ENCODE measurements at regions not wholly inside any gene's neighbourhood (a gene's known extent, or its start where the extent isn't known, plus 50 kb on each side); places are given as distances from the start of the nearest gene placed in this dataset.
A peak's percentile ranks its signal among the peaks of the same experiment; 100 is the strongest.

DNA sequence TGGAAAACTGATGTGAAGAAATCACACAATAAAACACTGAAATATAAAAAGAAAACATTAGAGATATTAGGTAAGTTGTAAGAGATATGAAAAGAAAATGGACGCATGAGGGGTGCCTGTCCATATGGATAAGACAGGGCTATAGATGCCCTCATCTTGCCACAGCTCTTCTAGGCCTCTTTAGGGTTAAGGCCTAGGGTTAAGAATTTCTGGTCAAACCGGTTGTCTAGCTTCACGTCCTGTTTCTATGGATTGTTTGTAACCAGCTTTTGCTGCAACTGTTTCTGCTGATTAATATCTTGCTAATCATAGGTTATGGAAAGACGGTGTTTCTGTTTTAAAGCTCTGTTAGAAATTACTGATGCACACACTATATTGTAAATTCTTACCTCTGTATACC is 389.9 kb upstream of the CTNND2 start:
- Histone ChIP-seq H3K27ac (ENCODE audit: low read depth in 1 of 2, low read length in 1 of 2) (no peak overlapping the region), H3K36me3 (ENCODE audit: control insufficient read depth in 2 of 2, insufficient read depth in 2 of 2, low read length in 1 of 2) (no peaks in the 10 kb centered on the region), H3K27me3 (ENCODE audit: control insufficient read depth in 2 of 2, insufficient read depth in 1 of 2, low read length in 1 of 2) (no peaks in the 10 kb centered on the region), H3K4me3 (ENCODE audit: low read length in 2 of 2) (no peak overlapping the region), H3K9me3 (ENCODE audit: control insufficient read depth in 2 of 2, insufficient read depth in 1 of 2, low read length in 1 of 2) (no peaks in the 10 kb centered on the region), H3K4me1 (ENCODE audit: control insufficient read depth in 2 of 2, insufficient read depth in 2 of 2, low read length in 2 of 2) (no peaks in the 10 kb centered on the region)
- 94% methylated on average over 4 of the region's 4 CpGs for WGBS
- no peak for DNase-seq (ENCODE audit: low read depth in 6 of 9, low spot score in 9 of 9)

GRCh38 chr5:12292610-12293204 is 388.5 kb upstream of the CTNND2 start:
- 32% methylated on average over 6 of the region's 6 CpGs for WGBS
- no peaks in the 10 kb centered on the region for H3K4me1 ChIP-seq (ENCODE audit: control insufficient read depth in 2 of 2, insufficient read depth in 2 of 2, low read length in 2 of 2)
- H3K27ac ChIP-seq (ENCODE audit: low read depth in 1 of 2, low read length in 1 of 2), result no peak overlapping the region
- DNase-seq (ENCODE audit: low read depth in 6 of 9, low spot score in 9 of 9), result peak in 1 of 9 donors; percentile 4
- no peaks in the 10 kb centered on the region for H3K9me3 ChIP-seq (ENCODE audit: control insufficient read depth in 2 of 2, insufficient read depth in 1 of 2, low read length in 1 of 2)
- H3K27me3 ChIP-seq (ENCODE audit: control insufficient read depth in 2 of 2, insufficient read depth in 1 of 2, low read length in 1 of 2), result no peaks in the 10 kb centered on the region
- no peaks in the 10 kb centered on the region for H3K36me3 ChIP-seq (ENCODE audit: control insufficient read depth in 2 of 2, insufficient read depth in 2 of 2, low read length in 1 of 2)
- no peak overlapping the region for H3K4me3 ChIP-seq (ENCODE audit: low read length in 2 of 2)

GRCh38 chr5:12284604-12285003 is 380.4 kb upstream of the CTNND2 start:
- no peak overlapping the region for H3K4me3 ChIP-seq (ENCODE audit: low read length in 2 of 2)
- H3K27me3 ChIP-seq (ENCODE audit: control insufficient read depth in 2 of 2, insufficient read depth in 1 of 2, low read length in 1 of 2), result no peaks in the 10 kb centered on the region
- WGBS, result 84% methylated on average over 1 of the region's 1 CpG
- no peak for DNase-seq (ENCODE audit: low read depth in 6 of 9, low spot score in 9 of 9)
- H3K27ac ChIP-seq (ENCODE audit: low read depth in 1 of 2, low read length in 1 of 2), result no peak overlapping the region
- no peaks in the 10 kb centered on the region for H3K36me3 ChIP-seq (ENCODE audit: control insufficient read depth in 2 of 2, insufficient read depth in 2 of 2, low read length in 1 of 2)
- H3K4me1 ChIP-seq (ENCODE audit: control insufficient read depth in 2 of 2, insufficient read depth in 2 of 2, low read length in 2 of 2), result no peaks in the 10 kb centered on the region
- H3K9me3 ChIP-seq (ENCODE audit: control insufficient read depth in 2 of 2, insufficient read depth in 1 of 2, low read length in 1 of 2), result no peaks in the 10 kb centered on the region

GRCh38 chr5:12277504-12278192 is 373.4 kb upstream of the CTNND2 start:
- no peak overlapping the region for H3K27ac ChIP-seq (ENCODE audit: low read depth in 1 of 2, low read length in 1 of 2)
- H3K27me3 ChIP-seq (ENCODE audit: control insufficient read depth in 2 of 2, insufficient read depth in 1 of 2, low read length in 1 of 2), result no peaks in the 10 kb centered on the region
- peak in 1 of 9 donors; percentile 2 for DNase-seq (ENCODE audit: low read depth in 6 of 9, low spot score in 9 of 9)
- no peak overlapping the region for H3K4me3 ChIP-seq (ENCODE audit: low read length in 2 of 2)
- H3K36me3 ChIP-seq (ENCODE audit: control insufficient read depth in 2 of 2, insufficient read depth in 2 of 2, low read length in 1 of 2), result no peaks in the 10 kb centered on the region
- no peaks in the 10 kb centered on the region for H3K9me3 ChIP-seq (ENCODE audit: control insufficient read depth in 2 of 2, insufficient read depth in 1 of 2, low read length in 1 of 2)
- H3K4me1 ChIP-seq (ENCODE audit: control insufficient read depth in 2 of 2, insufficient read depth in 2 of 2, low read length in 2 of 2), result no peaks in the 10 kb centered on the region
- 86% methylated on average over 2 of the region's 2 CpGs for WGBS

DNA sequence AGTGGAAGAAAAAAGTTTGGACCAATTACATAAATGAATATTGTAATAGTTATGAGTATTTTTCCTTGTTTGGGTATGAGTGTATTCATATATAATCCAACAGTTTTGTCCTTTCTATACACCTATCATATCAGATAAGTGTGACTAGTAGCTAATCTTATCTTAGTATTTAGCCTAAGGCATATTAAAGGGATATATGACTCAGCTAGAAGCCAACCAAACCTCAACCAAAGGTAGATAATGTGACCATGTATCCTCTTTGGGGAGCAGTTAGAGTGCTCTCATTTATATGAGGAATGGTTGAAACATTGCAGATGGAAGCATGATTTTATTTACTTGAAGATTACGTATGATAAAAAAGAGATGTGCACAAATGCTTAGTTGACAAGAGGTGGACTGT is 370.0 kb upstream of the CTNND2 start:
- Histone ChIP-seq H3K4me3 (ENCODE audit: low read length in 2 of 2) (no peak overlapping the region), H3K36me3 (ENCODE audit: control insufficient read depth in 2 of 2, insufficient read depth in 2 of 2, low read length in 1 of 2) (no peaks in the 10 kb centered on the region), H3K27me3 (ENCODE audit: control insufficient read depth in 2 of 2, insufficient read depth in 1 of 2, low read length in 1 of 2) (no peaks in the 10 kb centered on the region), H3K4me1 (ENCODE audit: control insufficient read depth in 2 of 2, insufficient read depth in 2 of 2, low read length in 2 of 2) (no peaks in the 10 kb centered on the region), H3K27ac (ENCODE audit: low read depth in 1 of 2, low read length in 1 of 2) (no peak overlapping the region), H3K9me3 (ENCODE audit: control insufficient read depth in 2 of 2, insufficient read depth in 1 of 2, low read length in 1 of 2) (no peaks in the 10 kb centered on the region)
- DNase-seq (ENCODE audit: low read depth in 6 of 9, low spot score in 9 of 9), result no peak
- WGBS, result 92% methylated on average over 1 of the region's 1 CpG

DNA sequence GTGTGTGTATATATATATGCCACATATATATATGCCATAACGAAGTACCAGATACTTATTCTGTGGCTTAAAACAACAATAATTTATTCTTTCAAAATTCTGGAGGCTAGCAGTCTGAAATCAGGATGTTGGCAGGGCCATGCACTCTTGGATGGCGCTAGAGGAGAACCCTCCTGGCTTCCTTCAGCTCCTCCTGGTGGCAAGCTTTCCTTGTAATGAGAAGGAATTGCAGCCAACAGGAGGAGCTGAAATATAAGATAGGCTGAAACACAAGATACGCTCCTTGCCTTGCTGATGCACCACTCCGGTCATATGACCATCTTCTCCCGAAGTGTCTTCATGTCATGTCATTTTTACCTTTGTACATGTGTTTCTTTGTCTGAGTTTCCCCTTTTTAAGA is 368.1 kb upstream of the CTNND2 start:
- DNase-seq (ENCODE audit: low read depth in 6 of 9, low spot score in 9 of 9), result no peak
- Histone ChIP-seq H3K27me3 (ENCODE audit: control insufficient read depth in 2 of 2, insufficient read depth in 1 of 2, low read length in 1 of 2) (no peaks in the 10 kb centered on the region), H3K9me3 (ENCODE audit: control insufficient read depth in 2 of 2, insufficient read depth in 1 of 2, low read length in 1 of 2) (no peaks in the 10 kb centered on the region), H3K36me3 (ENCODE audit: control insufficient read depth in 2 of 2, insufficient read depth in 2 of 2, low read length in 1 of 2) (no peaks in the 10 kb centered on the region), H3K27ac (ENCODE audit: low read depth in 1 of 2, low read length in 1 of 2) (no peak overlapping the region), H3K4me1 (ENCODE audit: control insufficient read depth in 2 of 2, insufficient read depth in 2 of 2, low read length in 2 of 2) (no peaks in the 10 kb centered on the region), H3K4me3 (ENCODE audit: low read length in 2 of 2) (no peak overlapping the region)
- WGBS, result 62% methylated on average over 5 of the region's 5 CpGs

DNA sequence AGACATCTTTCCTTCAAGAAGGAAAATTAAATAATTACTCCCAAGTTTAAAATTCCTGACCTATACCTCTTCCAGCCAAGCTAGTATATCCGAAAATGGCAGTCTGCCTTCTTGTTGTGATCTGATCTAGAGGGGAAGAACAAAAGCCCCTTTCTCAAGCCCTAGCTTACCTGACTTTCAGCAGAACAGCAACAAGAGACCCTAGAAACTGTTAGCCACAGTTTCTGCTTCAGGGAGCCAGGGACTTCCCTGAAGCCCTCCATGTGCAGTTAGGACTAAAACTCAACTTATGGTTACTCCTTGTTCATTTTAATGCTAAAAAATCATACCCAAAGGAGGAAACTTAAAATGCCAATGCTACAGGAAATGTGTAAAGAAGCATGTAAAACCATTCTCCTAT is 366.7 kb upstream of the CTNND2 start:
- 89% methylated on average over 1 of the region's 1 CpG for WGBS
- Histone ChIP-seq H3K27ac (ENCODE audit: low read depth in 1 of 2, low read length in 1 of 2) (no peak overlapping the region), H3K27me3 (ENCODE audit: control insufficient read depth in 2 of 2, insufficient read depth in 1 of 2, low read length in 1 of 2) (no peaks in the 10 kb centered on the region), H3K4me1 (ENCODE audit: control insufficient read depth in 2 of 2, insufficient read depth in 2 of 2, low read length in 2 of 2) (no peaks in the 10 kb centered on the region), H3K4me3 (ENCODE audit: low read length in 2 of 2) (no peak overlapping the region), H3K9me3 (ENCODE audit: control insufficient read depth in 2 of 2, insufficient read depth in 1 of 2, low read length in 1 of 2) (no peaks in the 10 kb centered on the region), H3K36me3 (ENCODE audit: control insufficient read depth in 2 of 2, insufficient read depth in 2 of 2, low read length in 1 of 2) (no peaks in the 10 kb centered on the region)
- DNase-seq (ENCODE audit: low read depth in 6 of 9, low spot score in 9 of 9), result no peak

DNA sequence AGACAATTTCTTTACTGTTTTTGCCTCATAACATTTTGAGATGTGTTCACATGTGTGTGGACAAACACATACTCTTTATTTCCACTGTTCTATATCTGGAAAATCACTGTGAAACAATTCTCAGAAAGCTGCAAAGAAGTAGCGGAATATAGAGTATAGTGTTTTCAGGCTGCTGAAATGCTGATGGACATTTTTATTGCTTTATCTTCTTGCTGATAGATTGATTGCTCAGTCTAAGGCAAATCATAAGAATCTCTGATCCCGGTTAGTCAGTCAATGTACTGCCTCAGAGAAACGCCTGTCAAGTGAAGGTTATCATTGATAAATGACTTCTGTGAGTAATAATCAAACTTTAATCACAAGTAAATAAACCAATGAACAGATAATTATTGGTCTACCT is 364.9 kb upstream of the CTNND2 start:
- WGBS, result 91% methylated on average over 3 of the region's 3 CpGs
- H3K4me1 ChIP-seq (ENCODE audit: control insufficient read depth in 2 of 2, insufficient read depth in 2 of 2, low read length in 2 of 2), result no peaks in the 10 kb centered on the region
- H3K27me3 ChIP-seq (ENCODE audit: control insufficient read depth in 2 of 2, insufficient read depth in 1 of 2, low read length in 1 of 2), result no peaks in the 10 kb centered on the region
- H3K9me3 ChIP-seq (ENCODE audit: control insufficient read depth in 2 of 2, insufficient read depth in 1 of 2, low read length in 1 of 2), result no peaks in the 10 kb centered on the region
- H3K4me3 ChIP-seq (ENCODE audit: low read length in 2 of 2), result no peak overlapping the region
- no peak overlapping the region for H3K27ac ChIP-seq (ENCODE audit: low read depth in 1 of 2, low read length in 1 of 2)
- no peaks in the 10 kb centered on the region for H3K36me3 ChIP-seq (ENCODE audit: control insufficient read depth in 2 of 2, insufficient read depth in 2 of 2, low read length in 1 of 2)
- no peak for DNase-seq (ENCODE audit: low read depth in 6 of 9, low spot score in 9 of 9)

GRCh38 chr5:12258549-12258948 is 354.3 kb upstream of the CTNND2 start:
- H3K36me3 ChIP-seq (ENCODE audit: control insufficient read depth in 2 of 2, insufficient read depth in 2 of 2, low read length in 1 of 2), result no peaks in the 10 kb centered on the region
- H3K4me3 ChIP-seq (ENCODE audit: low read length in 2 of 2), result no peak overlapping the region
- no peak overlapping the region for H3K27ac ChIP-seq (ENCODE audit: low read depth in 1 of 2, low read length in 1 of 2)
- H3K4me1 ChIP-seq (ENCODE audit: control insufficient read depth in 2 of 2, insufficient read depth in 2 of 2, low read length in 2 of 2), result no peaks in the 10 kb centered on the region
- 86% methylated on average over 2 of the region's 2 CpGs for WGBS
- H3K27me3 ChIP-seq (ENCODE audit: control insufficient read depth in 2 of 2, insufficient read depth in 1 of 2, low read length in 1 of 2), result no peaks in the 10 kb centered on the region
- no peak for DNase-seq (ENCODE audit: low read depth in 6 of 9, low spot score in 9 of 9)
- no peaks in the 10 kb centered on the region for H3K9me3 ChIP-seq (ENCODE audit: control insufficient read depth in 2 of 2, insufficient read depth in 1 of 2, low read length in 1 of 2)

Measured in thymus (tissue), 11 donors.